NT2/D1 (cell line): ENCODE measurements at regions not wholly inside any gene's neighbourhood (a gene's known extent, or its start where the extent isn't known, plus 50 kb on each side); places are given as distances from the start of the nearest gene placed in this dataset.

ENCODE experiments used
- SUZ12 ChIP-seq: IDR thresholded peaks from 2 replicates; pipeline ENCODE4 v1.6.1; 2011; ENCODE audit not compliant: insufficient read length, insufficient read depth; ENCODE audit errors: extremely low read depth
- YY1 ChIP-seq: IDR thresholded peaks from 2 replicates; pipeline ENCODE4 v1.6.1; 2011; ENCODE audit not compliant: insufficient read length, insufficient read depth
- ZNF274 ChIP-seq: IDR thresholded peaks from 2 replicates; pipeline ENCODE4 v1.6.1; 2011; ENCODE audit warnings: mild to moderate bottlenecking, low read depth, low read length

DNA sequence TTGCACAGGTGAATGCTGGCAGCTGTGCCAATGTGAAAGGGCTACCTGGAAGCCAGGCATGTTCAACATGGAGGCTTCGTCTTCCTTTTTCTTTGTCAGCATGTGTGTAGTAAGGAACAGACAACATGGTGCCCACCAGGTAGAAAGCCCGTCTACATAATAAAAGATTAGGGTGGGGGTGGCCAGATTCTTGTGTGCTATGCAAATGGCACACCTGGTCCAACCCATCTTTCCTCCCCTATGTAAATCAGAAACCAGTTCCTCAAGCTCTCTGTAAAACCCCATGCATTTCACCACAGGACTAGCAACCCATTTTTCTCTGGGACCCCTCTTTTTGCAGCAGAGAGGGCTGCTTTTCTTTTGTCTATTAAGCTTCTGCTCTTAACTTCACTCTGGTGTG lies 72.3 kb upstream of the ZP4 start:
- TF ChIP-seq SUZ12 (no peak), ZNF274 (no peak), YY1 (no peak)
